IMR-90 (cell line): ENCODE measurements at regions not wholly inside any gene's neighbourhood (a gene's known extent, or its start where the extent isn't known, plus 50 kb on each side); places are given as distances from the start of the nearest gene placed in this dataset.

ENCODE experiments used
- ATAC-seq: fragments of 200-7000 bp; cut with Tn5 transposase; 2 replicates; pipeline ENCODE4 v1.9.1; 2020; ENCODE audit warnings: low read depth, mild to moderate bottlenecking, moderate library complexity
- BruUV-seq: library from RNA; stranded (reverse); fragments of 400-500 nt; replicated peaks from 2 replicates; lab custom pipeline; 2021; lab: Mats Ljungman, UMichigan
- CTCF ChIA-PET: fragments of 300-600 bp; formaldehyde crosslinking; extraction: SDS; loops from one replicate; lab custom pipeline; 2021; ENCODE audit warnings: antibody characterized with exemption; lab: Yijun Ruan, JAX
- POLR2A ChIA-PET: fragments of 300-600 bp; sonication (Branson Sonifier 250); formaldehyde crosslinking; loops from one replicate; lab custom pipeline; 2022; ENCODE audit warnings: antibody characterized with exemption; ENCODE audit not compliant: unreplicated experiment; lab: Charles Lee
- DNase-seq: peaks from one replicate; pipeline ENCODE4 v3.0.0; 2013
- H2AFZ ChIP-seq: replicated peaks from 2 replicates; pipeline ENCODE3; 2013; ENCODE audit warnings: low read length, mild to moderate bottlenecking; ENCODE audit not compliant: poor library complexity
- H2AK5ac ChIP-seq: 2 replicates; pipeline ENCODE4 v1.6.1; 2013; ENCODE audit warnings: low read depth, low read length, inconsistent platforms
- H2AK9ac ChIP-seq: replicated peaks from 2 replicates; pipeline ENCODE3; 2013; ENCODE audit warnings: mild to moderate bottlenecking, low read depth, low read length, moderate library complexity; ENCODE audit not compliant: poor library complexity
- H2BK120ac ChIP-seq: 2 replicates; pipeline ENCODE4 v1.6.1; 2013; ENCODE audit warnings: low read depth, low read length, inconsistent platforms
- H2BK15ac ChIP-seq: 3 replicates; pipeline ENCODE4 v1.6.1; 2013; ENCODE audit warnings: low read depth, low read length, inconsistent platforms
- H2BK20ac ChIP-seq: 2 replicates; pipeline ENCODE4 v1.6.1; 2013; ENCODE audit warnings: low read depth, mild to moderate bottlenecking, inconsistent platforms, low read length, moderate library complexity
- H2BK5ac ChIP-seq: 2 replicates; pipeline ENCODE4 v1.6.1; 2013; ENCODE audit warnings: mild to moderate bottlenecking, low read depth, low read length, inconsistent platforms; ENCODE audit not compliant: poor library complexity, severe bottlenecking
- H3K14ac ChIP-seq: replicated peaks from 2 replicates; pipeline ENCODE4 v1.6.1; 2013; ENCODE audit warnings: low read depth, low read length, inconsistent platforms
- H3K18ac ChIP-seq: 2 replicates; pipeline ENCODE4 v1.6.1; 2013; ENCODE audit warnings: low read depth, low read length, control low read depth
- H3K23ac ChIP-seq: 2 replicates; pipeline ENCODE4 v1.6.1; 2013; ENCODE audit warnings: low read depth, low read length, inconsistent platforms
- H3K27ac ChIP-seq: 2 replicates; pipeline ENCODE4 v1.5.1; 2013; ENCODE audit warnings: mild to moderate bottlenecking, control low read depth, low read length; ENCODE audit not compliant: insufficient read depth
- H3K27me3 ChIP-seq: 2 replicates; pipeline ENCODE4 v1.6.1; 2013; ENCODE audit warnings: low read length; ENCODE audit not compliant: control insufficient read depth, insufficient read depth
- H3K36me3 ChIP-seq: 2 replicates; pipeline ENCODE4 v1.6.1; 2013; ENCODE audit warnings: low read length, mixed read lengths; ENCODE audit not compliant: control insufficient read depth, insufficient read depth
- H3K4ac ChIP-seq: 2 replicates; pipeline ENCODE4 v1.6.1; 2013; ENCODE audit warnings: low read depth, low read length, inconsistent platforms
- H3K4me1 ChIP-seq: 2 replicates; pipeline ENCODE4 v1.6.1; 2013; ENCODE audit warnings: low read length, mixed read lengths; ENCODE audit not compliant: control insufficient read depth, insufficient read depth
- H3K4me2 ChIP-seq: 2 replicates; pipeline ENCODE4 v1.6.1; 2013; ENCODE audit warnings: low read depth, mild to moderate bottlenecking, control low read depth, low read length, moderate library complexity
- H3K4me3 ChIP-seq: 2 replicates; pipeline ENCODE4 v1.5.1; 2013; ENCODE audit warnings: low read depth, mild to moderate bottlenecking, control low read depth, low read length, moderate library complexity; ENCODE audit not compliant: insufficient read depth
- H3K56ac ChIP-seq: 2 replicates; pipeline ENCODE4 v1.6.1; 2013; ENCODE audit warnings: low read length, inconsistent platforms; ENCODE audit not compliant: insufficient read depth; ENCODE audit errors: extremely low read depth
- H3K79me1 ChIP-seq, 2 experiments: 2 replicates each; pipeline ENCODE4 v1.6.1; 2013; ENCODE audit warnings: low read length in 2 of 2, inconsistent platforms in 1 of 2, low read depth in 1 of 2
- H3K9ac ChIP-seq: 2 replicates; pipeline ENCODE4 v1.6.1; 2013; ENCODE audit warnings: low read depth, low read length, control low read depth
- H3K9me1 ChIP-seq: 2 replicates; pipeline ENCODE4 v1.6.1; 2013; ENCODE audit warnings: low read length, inconsistent platforms; ENCODE audit not compliant: insufficient read depth
- H3K9me3 ChIP-seq: 2 replicates; pipeline ENCODE4 v1.6.1; 2013; ENCODE audit warnings: low read length; ENCODE audit not compliant: control insufficient read depth, insufficient read depth
- H4K20me1 ChIP-seq: 2 replicates; pipeline ENCODE4 v1.6.1; 2013; ENCODE audit warnings: low read length, inconsistent platforms; ENCODE audit not compliant: insufficient read depth
- H4K5ac ChIP-seq: 2 replicates; pipeline ENCODE4 v1.6.1; 2013; ENCODE audit warnings: mild to moderate bottlenecking, low read depth, low read length, control low read depth
- H4K8ac ChIP-seq, 2 experiments: 2 replicates each; pipeline ENCODE4 v1.6.1; 2013; ENCODE audit warnings: low read depth in 2 of 2, low read length in 2 of 2, control low read depth in 1 of 2, inconsistent platforms in 1 of 2
- H4K91ac ChIP-seq: 2 replicates; pipeline ENCODE4 v1.6.1; 2013; ENCODE audit warnings: low read depth, low read length, inconsistent platforms; ENCODE audit not compliant: insufficient read depth
- BHLHE40 ChIP-seq: fragments of 150-350 bp; IDR thresholded peaks from 2 replicates; pipeline ENCODE4 v1.6.1; 2016; ENCODE audit warnings: mild to moderate bottlenecking, low read depth, low read length
- CEBPB ChIP-seq: IDR thresholded peaks from 2 replicates; pipeline ENCODE4 v1.6.1; 2012; ENCODE audit warnings: low read depth, low read length, improper control_type of control experiment
- CHD1 ChIP-seq: IDR thresholded peaks from 2 replicates; pipeline ENCODE4 v1.6.1; 2012; ENCODE audit warnings: low read depth, low read length, improper control_type of control experiment
- FOS ChIP-seq: fragments of 150-350 bp; IDR thresholded peaks from 2 replicates; pipeline ENCODE4 v1.6.1; 2016; ENCODE audit warnings: low read depth, low read length
- MAFK ChIP-seq: IDR thresholded peaks from 2 replicates; pipeline ENCODE4 v1.6.1; 2012; ENCODE audit warnings: low read depth, low read length, improper control_type of control experiment
- MAZ ChIP-seq: IDR thresholded peaks from 2 replicates; pipeline ENCODE4 v1.6.1; 2012; ENCODE audit warnings: low read depth, mild to moderate bottlenecking, low read length, improper control_type of control experiment, moderate library complexity, borderline replicate concordance
- NFE2L2 ChIP-seq: fragments of 150-350 bp; IDR thresholded peaks from 2 replicates; pipeline ENCODE4 v1.6.1; 2016; ENCODE audit warnings: low read depth, mild to moderate bottlenecking, low read length
- POLR2A ChIP-seq: IDR thresholded peaks from 2 replicates; pipeline ENCODE4 v1.6.1; 2012; ENCODE audit warnings: mild to moderate bottlenecking, low read depth, low read length
- RAD21 ChIP-seq: IDR thresholded peaks from 2 replicates; pipeline ENCODE4 v1.6.1; 2012; ENCODE audit warnings: low read length, improper control_type of control experiment
- RCOR1 ChIP-seq: IDR thresholded peaks from 2 replicates; pipeline ENCODE4 v1.6.1; 2012; ENCODE audit warnings: mild to moderate bottlenecking, low read length, improper control_type of control experiment; ENCODE audit not compliant: insufficient replicate concordance
- RFX5 ChIP-seq: IDR thresholded peaks from 2 replicates; pipeline ENCODE4 v1.8.0; 2012; ENCODE audit warnings: low read depth, mild to moderate bottlenecking, low read length, moderate library complexity
- SMC3 ChIP-seq: fragments of 150-350 bp; IDR thresholded peaks from 2 replicates; pipeline ENCODE4 v1.6.1; 2016; ENCODE audit warnings: low read depth, mild to moderate bottlenecking, antibody characterized with exemption, low read length, moderate library complexity
- USF2 ChIP-seq: fragments of 150-350 bp; IDR thresholded peaks from 2 replicates; pipeline ENCODE4 v1.6.1; 2017; ENCODE audit warnings: mild to moderate bottlenecking, antibody characterized with exemption, low read length, low read depth
- dilution Hi-C: fragments of 300-500 bp; cut with HindIII; formaldehyde crosslinking; loops from one replicate; pipeline ENCODE4 v1.14.3; 2018; ENCODE audit warnings: low sequenced_read_pairs; ENCODE audit not compliant: unreplicated experiment
- in situ Hi-C: fragments of 300-500 bp; cut with MboI; formaldehyde crosslinking; loops from 3 replicates; pipeline ENCODE4 v1.14.3; 2019; ENCODE audit warnings: low sequenced_read_pairs, inconsistent platforms, mixed read lengths
- intact Hi-C: fragments of 100-400 bp; cut with micrococcal nuclease; formaldehyde crosslinking; loops from 2 replicates; pipeline ENCODE4 v1.10.0; 2022
- TF ChIP-seq, protein P1 (sequence below): fragments of 150-350 bp; IDR thresholded peaks from 2 replicates; pipeline ENCODE4 v1.6.1; 2016; ENCODE audit warnings: low read depth, mild to moderate bottlenecking, low read length, moderate library complexity, borderline replicate concordance
- TF ChIP-seq, protein P2 (sequence below): conservative IDR thresholded peaks from 2 replicates; pipeline ENCODE4 v1.5.1; 2012; ENCODE audit warnings: mild to moderate bottlenecking, low read depth, low read length, improper control_type of control experiment

- Histone ChIP-seq H2BK15ac (no peak overlapping the region), H2AFZ (no peak overlapping the region), H2AK9ac (no peak overlapping the region), H3K18ac (no peak overlapping the region), H4K20me1 (no peaks in the 10 kb centered on the region), H4K91ac (no peak overlapping the region), H3K56ac (no peak overlapping the region), H2BK120ac (no peak overlapping the region), H3K79me1 (no peaks in the 10 kb centered on the region), H4K8ac (no peak overlapping the region), H3K9ac (no peak overlapping the region), H3K9me3 (peaks cover 3% of the 10 kb centered on the region; the same call in 1 of the 2 replicates), H3K36me3 (no peaks in the 10 kb centered on the region), H3K27me3 (no peaks in the 10 kb centered on the region), H3K4me3 (no peak overlapping the region), H2AK5ac (no peak overlapping the region), H2BK5ac (no peak overlapping the region), H3K9me1 (no peaks in the 10 kb centered on the region), H3K27ac (no peak overlapping the region), H3K23ac (no peak overlapping the region), H4K5ac (no peak overlapping the region), H3K14ac (no peak overlapping the region), H3K4ac (no peak overlapping the region), H2BK20ac (no peak overlapping the region), H3K4me2 (no peak overlapping the region), H3K4me1 (no peaks in the 10 kb centered on the region; the same call in 1 of the 2 replicates)
- in situ Hi-C loops: no loop called here
- no peak for TF ChIP-seq RCOR1
- no peak for TF ChIP-seq CHD1
- no peak for TF ChIP-seq NFE2L2
- no peak for TF ChIP-seq FOS
- TF ChIP-seq, protein P1, sequence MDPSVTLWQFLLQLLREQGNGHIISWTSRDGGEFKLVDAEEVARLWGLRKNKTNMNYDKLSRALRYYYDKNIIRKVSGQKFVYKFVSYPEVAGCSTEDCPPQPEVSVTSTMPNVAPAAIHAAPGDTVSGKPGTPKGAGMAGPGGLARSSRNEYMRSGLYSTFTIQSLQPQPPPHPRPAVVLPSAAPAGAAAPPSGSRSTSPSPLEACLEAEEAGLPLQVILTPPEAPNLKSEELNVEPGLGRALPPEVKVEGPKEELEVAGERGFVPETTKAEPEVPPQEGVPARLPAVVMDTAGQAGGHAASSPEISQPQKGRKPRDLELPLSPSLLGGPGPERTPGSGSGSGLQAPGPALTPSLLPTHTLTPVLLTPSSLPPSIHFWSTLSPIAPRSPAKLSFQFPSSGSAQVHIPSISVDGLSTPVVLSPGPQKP: no peak
- TF ChIP-seq RAD21: no peak
- TF ChIP-seq RFX5: no peak
- TF ChIP-seq USF2: no peak
- no peak for TF ChIP-seq CEBPB
- TF ChIP-seq POLR2A: no peak
- TF ChIP-seq MAZ: no peak
- no peak for TF ChIP-seq MAFK
- TF ChIP-seq, protein P2, sequence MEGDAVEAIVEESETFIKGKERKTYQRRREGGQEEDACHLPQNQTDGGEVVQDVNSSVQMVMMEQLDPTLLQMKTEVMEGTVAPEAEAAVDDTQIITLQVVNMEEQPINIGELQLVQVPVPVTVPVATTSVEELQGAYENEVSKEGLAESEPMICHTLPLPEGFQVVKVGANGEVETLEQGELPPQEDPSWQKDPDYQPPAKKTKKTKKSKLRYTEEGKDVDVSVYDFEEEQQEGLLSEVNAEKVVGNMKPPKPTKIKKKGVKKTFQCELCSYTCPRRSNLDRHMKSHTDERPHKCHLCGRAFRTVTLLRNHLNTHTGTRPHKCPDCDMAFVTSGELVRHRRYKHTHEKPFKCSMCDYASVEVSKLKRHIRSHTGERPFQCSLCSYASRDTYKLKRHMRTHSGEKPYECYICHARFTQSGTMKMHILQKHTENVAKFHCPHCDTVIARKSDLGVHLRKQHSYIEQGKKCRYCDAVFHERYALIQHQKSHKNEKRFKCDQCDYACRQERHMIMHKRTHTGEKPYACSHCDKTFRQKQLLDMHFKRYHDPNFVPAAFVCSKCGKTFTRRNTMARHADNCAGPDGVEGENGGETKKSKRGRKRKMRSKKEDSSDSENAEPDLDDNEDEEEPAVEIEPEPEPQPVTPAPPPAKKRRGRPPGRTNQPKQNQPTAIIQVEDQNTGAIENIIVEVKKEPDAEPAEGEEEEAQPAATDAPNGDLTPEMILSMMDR: no peak
- no peak for TF ChIP-seq SMC3
- no peak for TF ChIP-seq BHLHE40
- DNase-seq (no peak), ATAC-seq (no peak)
- intact Hi-C loops: no loop called here
- POLR2A ChIA-PET: no interaction called here
- BruUV-seq: no TSS peak
- CTCF ChIA-PET: no interaction called here
- dilution Hi-C loops: no loop called here
Observed at GRCh38 chr5:144009116-144009515, 161.3 kb downstream of the YIPF5 start.
